Type B pancreatic cell (in vitro differentiated cells): ENCODE measurements at regions not wholly inside any gene's neighbourhood (a gene's known extent, or its start where the extent isn't known, plus 50 kb on each side); places are given as distances from the start of the nearest gene placed in this dataset.
"Not testable (repeated sequence)": the region's sequence is repeated elsewhere in the genome, so short reads cannot be mapped to it uniquely, and the experiment has no call there.

Experiments
- DNase-seq: peaks from one replicate; pipeline ENCODE4 v3.0.0; 2021; ENCODE audit warnings: mixed read lengths; ENCODE audit not compliant: unreplicated experiment; ENCODE audit errors: extremely low spot score
- H3K27ac Mint-ChIP-seq: 2 replicates; pipeline ENCODE4 v1.8.0; 2021; ENCODE audit warnings: mild to moderate bottlenecking, mixed read lengths
- H3K27me3 Mint-ChIP-seq: 2 replicates; pipeline ENCODE4 v1.8.0; 2021; ENCODE audit warnings: mixed read lengths
- H3K36me3 Mint-ChIP-seq: 2 replicates; pipeline ENCODE4 v1.8.0; 2021; ENCODE audit warnings: mixed read lengths
- H3K4me1 Mint-ChIP-seq: one replicate; pipeline ENCODE4 v1.8.0; 2021; ENCODE audit warnings: mixed read lengths; ENCODE audit not compliant: unreplicated experiment
- H3K4me3 Mint-ChIP-seq: 2 replicates; pipeline ENCODE4 v1.8.0; 2021; ENCODE audit warnings: mild to moderate bottlenecking, mixed read lengths
- H3K9me3 Mint-ChIP-seq: 2 replicates; pipeline ENCODE4 v1.8.0; 2021; ENCODE audit warnings: mixed read lengths
- TF ChIP-seq, protein P1 (sequence below): fragments of 200-600 bp; sonication (generic); conservative IDR thresholded peaks from 2 replicates; pipeline ENCODE4 v1.5.0; 2021; ENCODE audit warnings: antibody characterized with exemption, mild to moderate bottlenecking

DNA sequence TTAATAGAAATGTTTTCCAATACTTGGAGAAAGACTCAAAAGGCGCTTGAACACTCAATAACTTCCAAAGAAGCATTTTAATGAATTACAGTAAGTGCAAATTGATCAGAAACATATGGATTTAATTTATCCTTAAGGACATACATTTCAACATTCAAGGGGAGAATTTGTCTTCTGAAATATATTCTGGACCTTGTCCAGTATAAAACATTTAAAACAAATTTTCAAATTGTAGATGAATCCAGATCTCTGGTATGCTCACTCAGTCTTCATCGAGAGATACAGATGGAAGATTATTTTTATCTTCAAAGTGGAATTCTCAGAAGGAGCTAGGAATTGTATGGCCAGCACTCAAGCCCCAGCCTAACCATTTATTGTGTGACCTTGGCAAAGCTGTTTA, 310.4 kb downstream of the ZNF674 start:
- peaks cover 5% of the 10 kb centered on the region for H3K9me3 Mint-ChIP-seq
- H3K4me3 Mint-ChIP-seq = no peak overlapping the region

DNA sequence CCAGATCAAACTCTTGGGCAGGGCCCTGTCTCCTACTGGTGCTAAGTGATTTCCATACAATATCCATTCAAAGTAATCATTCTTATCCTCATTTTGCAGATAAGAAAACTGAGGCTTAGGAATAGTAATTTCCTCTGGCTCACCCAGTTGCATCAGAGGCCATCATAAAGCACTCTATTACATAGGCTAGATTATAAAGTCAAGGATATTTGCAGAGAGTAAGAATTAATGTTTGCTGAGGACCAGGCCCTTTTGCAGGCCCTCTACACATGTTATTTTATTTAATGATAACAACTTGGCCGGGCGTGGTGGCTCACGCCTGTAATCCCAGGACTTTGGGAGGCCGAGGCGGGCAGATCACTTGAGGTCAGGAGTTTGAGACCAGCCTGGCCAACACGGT, 316.8 kb downstream of the ZNF674 start:
- H3K4me3 Mint-ChIP-seq = no peak overlapping the region
- no peaks in the 10 kb centered on the region for H3K36me3 Mint-ChIP-seq
- peaks cover 17% of the 10 kb centered on the region for H3K9me3 Mint-ChIP-seq
- TF ChIP-seq, protein P1, sequence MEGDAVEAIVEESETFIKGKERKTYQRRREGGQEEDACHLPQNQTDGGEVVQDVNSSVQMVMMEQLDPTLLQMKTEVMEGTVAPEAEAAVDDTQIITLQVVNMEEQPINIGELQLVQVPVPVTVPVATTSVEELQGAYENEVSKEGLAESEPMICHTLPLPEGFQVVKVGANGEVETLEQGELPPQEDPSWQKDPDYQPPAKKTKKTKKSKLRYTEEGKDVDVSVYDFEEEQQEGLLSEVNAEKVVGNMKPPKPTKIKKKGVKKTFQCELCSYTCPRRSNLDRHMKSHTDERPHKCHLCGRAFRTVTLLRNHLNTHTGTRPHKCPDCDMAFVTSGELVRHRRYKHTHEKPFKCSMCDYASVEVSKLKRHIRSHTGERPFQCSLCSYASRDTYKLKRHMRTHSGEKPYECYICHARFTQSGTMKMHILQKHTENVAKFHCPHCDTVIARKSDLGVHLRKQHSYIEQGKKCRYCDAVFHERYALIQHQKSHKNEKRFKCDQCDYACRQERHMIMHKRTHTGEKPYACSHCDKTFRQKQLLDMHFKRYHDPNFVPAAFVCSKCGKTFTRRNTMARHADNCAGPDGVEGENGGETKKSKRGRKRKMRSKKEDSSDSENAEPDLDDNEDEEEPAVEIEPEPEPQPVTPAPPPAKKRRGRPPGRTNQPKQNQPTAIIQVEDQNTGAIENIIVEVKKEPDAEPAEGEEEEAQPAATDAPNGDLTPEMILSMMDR = no peak
- no peaks in the 10 kb centered on the region for H3K27me3 Mint-ChIP-seq
- H3K27ac Mint-ChIP-seq = no peak overlapping the region
- no peak for DNase-seq
- H3K4me1 Mint-ChIP-seq = no peaks in the 10 kb centered on the region

More for the DNA sequence above, 310.4 kb downstream of the ZNF674 start:
- no peaks in the 10 kb centered on the region for H3K27me3 Mint-ChIP-seq
- no peaks in the 10 kb centered on the region for H3K36me3 Mint-ChIP-seq
- H3K4me1 Mint-ChIP-seq = no peaks in the 10 kb centered on the region
- no peak overlapping the region for H3K27ac Mint-ChIP-seq
- TF ChIP-seq, protein P1 = no peak
- DNase-seq = no peak

DNA sequence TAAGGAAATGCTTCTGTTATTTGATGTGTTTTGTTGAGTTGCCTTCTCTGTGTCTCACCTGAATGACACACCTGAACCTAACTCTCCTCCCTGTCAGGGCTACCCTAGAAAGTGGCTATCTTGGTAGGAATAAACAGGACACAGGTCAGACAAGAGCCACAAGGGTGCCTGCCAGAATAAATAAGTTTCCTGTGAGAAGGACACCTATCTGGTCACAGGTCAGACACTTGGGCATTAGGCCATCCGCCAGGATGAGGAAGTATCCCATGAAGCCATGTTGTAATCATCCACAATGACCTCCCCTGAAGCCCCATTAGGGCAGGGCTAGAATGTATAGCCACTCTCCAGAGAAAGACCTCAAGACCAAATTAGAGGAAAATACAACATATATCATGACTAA, 318.8 kb downstream of the ZNF674 start:
- TF ChIP-seq, protein P1 = no peak
- no peaks in the 10 kb centered on the region for H3K4me1 Mint-ChIP-seq

DNA sequence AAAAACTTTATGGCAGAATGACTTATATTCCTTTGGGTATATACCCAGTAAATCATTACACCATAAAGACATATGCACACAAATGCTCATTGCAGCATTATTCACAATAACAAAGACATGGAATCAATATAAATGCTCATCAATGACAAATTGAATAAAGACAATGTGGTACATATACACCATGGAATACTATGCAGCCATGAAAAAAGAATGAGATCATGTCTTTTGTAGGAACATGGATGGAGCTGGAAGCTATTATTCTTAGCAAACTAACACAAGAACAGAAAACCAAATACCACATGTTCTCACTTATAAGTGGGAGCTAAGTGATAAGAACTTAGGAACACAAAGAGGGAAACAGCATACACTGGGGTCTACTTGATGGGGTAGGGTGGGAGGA, 321.7 kb downstream of the ZNF674 start:
- not testable (repeated sequence) for H3K36me3 Mint-ChIP-seq, H3K4me3 Mint-ChIP-seq, H3K27ac Mint-ChIP-seq, DNase-seq, H3K4me1 Mint-ChIP-seq, H3K27me3 Mint-ChIP-seq
- peaks cover 12% of the 10 kb centered on the region for H3K9me3 Mint-ChIP-seq

More for the DNA sequence above, 318.8 kb downstream of the ZNF674 start:
- Mint-ChIP-seq H3K36me3 (no peaks in the 10 kb centered on the region), H3K27me3 (no peaks in the 10 kb centered on the region), H3K4me3 (no peak overlapping the region), H3K27ac (no peak overlapping the region), H3K9me3 (peaks cover 17% of the 10 kb centered on the region)
- no peak for DNase-seq

DNA sequence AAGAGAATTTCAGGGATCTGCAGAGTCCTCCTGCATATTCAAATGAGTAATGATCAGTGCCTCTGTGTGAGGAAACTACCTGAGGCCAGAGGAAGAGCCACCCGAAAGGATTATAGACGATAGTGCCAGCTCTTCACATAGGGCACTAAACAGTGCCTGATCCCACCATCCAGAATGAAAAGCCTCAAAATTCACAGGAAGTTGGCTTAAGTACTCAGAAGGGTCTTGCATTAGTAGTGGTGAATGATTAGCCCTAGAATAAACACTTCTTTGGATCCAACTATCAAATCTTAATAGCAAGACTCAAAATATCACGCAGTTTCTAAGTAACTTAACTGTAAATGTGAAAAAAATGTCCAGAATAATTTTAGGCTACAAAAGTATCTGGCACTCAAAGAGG, 324.4 kb downstream of the ZNF674 start:
- H3K4me3 Mint-ChIP-seq = no peak overlapping the region
- TF ChIP-seq, protein P1 = no peak
- no peak for DNase-seq
- no peaks in the 10 kb centered on the region for H3K36me3 Mint-ChIP-seq
- H3K4me1 Mint-ChIP-seq = no peaks in the 10 kb centered on the region
- no peak overlapping the region for H3K27ac Mint-ChIP-seq
- H3K9me3 Mint-ChIP-seq = peaks cover 6% of the 10 kb centered on the region
- H3K27me3 Mint-ChIP-seq = no peaks in the 10 kb centered on the region

DNA sequence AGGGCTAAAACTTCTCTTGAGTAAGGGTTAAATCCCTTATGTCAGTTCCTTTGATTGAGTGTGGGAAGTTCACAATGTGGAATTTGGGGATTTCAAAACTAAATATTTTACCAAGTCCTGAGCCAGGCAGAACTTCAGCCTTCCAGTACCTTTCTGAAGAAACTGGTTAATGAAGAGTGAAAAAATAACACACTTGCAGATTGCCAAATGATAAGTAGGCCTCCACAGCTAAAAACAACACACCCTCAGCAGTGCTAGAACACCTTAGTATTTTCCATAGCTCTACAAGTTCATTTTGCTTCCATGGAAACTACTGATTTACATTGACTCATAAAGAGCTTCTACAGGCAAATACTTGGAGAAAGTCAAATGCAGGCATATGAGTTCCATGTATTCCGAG, 326.8 kb downstream of the ZNF674 start:
- no peak overlapping the region for H3K27ac Mint-ChIP-seq
- no peak overlapping the region for H3K4me3 Mint-ChIP-seq
- no peaks in the 10 kb centered on the region for H3K9me3 Mint-ChIP-seq
- no peaks in the 10 kb centered on the region for H3K4me1 Mint-ChIP-seq
- DNase-seq = no peak
- H3K27me3 Mint-ChIP-seq = no peaks in the 10 kb centered on the region
- H3K36me3 Mint-ChIP-seq = no peaks in the 10 kb centered on the region
- TF ChIP-seq, protein P1 = no peak
